NCI-H2196 (cell line): ENCODE measurements at regions not wholly inside any gene's neighbourhood (a gene's known extent, or its start where the extent isn't known, plus 50 kb on each side); places are given as distances from the start of the nearest gene placed in this dataset.
"Not testable (repeated sequence)": the region's sequence is repeated elsewhere in the genome, so short reads cannot be mapped to it uniquely, and the experiment has no call there.

Experiments
- DNase-seq: peaks from one replicate; lab custom pipeline; 2025; ENCODE audit not compliant: unreplicated experiment; lab: John Stamatoyannopoulos, UW

- no peak for DNase-seq
These were observed 1291.0 kb downstream of the ARAP2 start for GRCh38 chr4:34953145-34953799.

- no peak for DNase-seq
These were observed 1279.7 kb downstream of the ARAP2 start for GRCh38 chr4:34964613-34965012.

- DNase-seq = no peak
These were observed 1272.1 kb downstream of the ARAP2 start for GRCh38 chr4:34972189-34972588.

GRCh38 chr4:34973650-34974312, 1270.5 kb downstream of the ARAP2 start:
- no peak for DNase-seq

GRCh38 chr4:34974313-34974680, 1270.0 kb downstream of the ARAP2 start:
- DNase-seq = no peak

- DNase-seq = not testable (repeated sequence)
These were observed 1223.1 kb downstream of the ARAP2 start for GRCh38 chr4:35021222-35021621.

GRCh38 chr4:35025152-35025834, 1219.0 kb downstream of the ARAP2 start:
- DNase-seq = no peak

- DNase-seq = no peak
These were observed 1206.1 kb downstream of the ARAP2 start for GRCh38 chr4:35038079-35038805.

- DNase-seq = no peak
These were observed 1205.5 kb downstream of the ARAP2 start for GRCh38 chr4:35038845-35039244.

- no peak for DNase-seq
These were observed 1191.8 kb downstream of the ARAP2 start for GRCh38 chr4:35052546-35052945.

- no peak for DNase-seq
These were observed 1181.2 kb downstream of the ARAP2 start for GRCh38 chr4:35063031-35063570.

- no peak for DNase-seq
These were observed 1177.9 kb downstream of the ARAP2 start for GRCh38 chr4:35066406-35066805.

- no peak for DNase-seq
These were observed 1163.5 kb downstream of the ARAP2 start for GRCh38 chr4:35080799-35081198.

GRCh38 chr4:35087218-35087617, 1157.1 kb downstream of the ARAP2 start:
- no peak for DNase-seq

GRCh38 chr4:35100932-35101331, 1143.4 kb downstream of the ARAP2 start:
- no peak for DNase-seq

GRCh38 chr4:35102066-35102465, 1142.2 kb downstream of the ARAP2 start:
- no peak for DNase-seq

- DNase-seq = no peak
These were observed 1138.8 kb downstream of the ARAP2 start for GRCh38 chr4:35105486-35105885.

- no peak for DNase-seq
These were observed 1138.1 kb downstream of the ARAP2 start for GRCh38 chr4:35106091-35106734.

GRCh38 chr4:35124106-35124505, 1120.2 kb downstream of the ARAP2 start:
- no peak for DNase-seq

GRCh38 chr4:35125995-35126712, 1118.2 kb downstream of the ARAP2 start:
- DNase-seq = peak; percentile 23
